ENCODE measurements at regions not wholly inside any gene's neighbourhood (a gene's known extent, or its start where the extent isn't known, plus 50 kb on each side); places are given as distances from the start of the nearest gene placed in this dataset.
"Not testable (repeated sequence)": the region's sequence is repeated elsewhere in the genome, so short reads cannot be mapped to it uniquely, and the experiment has no call there.

DNA sequence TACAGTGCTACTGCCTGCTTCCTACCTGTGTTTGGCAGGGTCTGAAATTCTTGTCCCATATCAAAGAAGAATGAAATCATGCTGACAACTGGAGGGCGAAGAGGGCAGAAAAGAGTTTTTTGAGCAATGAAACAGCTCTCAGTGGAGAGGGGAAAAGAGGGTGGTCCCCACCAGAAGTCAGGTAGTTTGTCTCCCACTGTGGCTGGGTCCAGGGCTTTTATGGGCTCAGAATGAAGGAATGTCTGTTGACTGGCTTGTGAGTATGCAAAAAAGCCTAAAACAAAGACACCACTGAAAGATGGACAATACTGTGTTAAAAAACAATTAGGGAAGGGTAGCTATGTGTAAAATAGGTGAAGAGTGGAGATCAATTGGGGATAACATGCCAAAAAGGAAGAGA is 115.0 kb downstream of the ADAM29 start:
- DNase-seq (ENCODE audit: low spot score): no peak

DNA sequence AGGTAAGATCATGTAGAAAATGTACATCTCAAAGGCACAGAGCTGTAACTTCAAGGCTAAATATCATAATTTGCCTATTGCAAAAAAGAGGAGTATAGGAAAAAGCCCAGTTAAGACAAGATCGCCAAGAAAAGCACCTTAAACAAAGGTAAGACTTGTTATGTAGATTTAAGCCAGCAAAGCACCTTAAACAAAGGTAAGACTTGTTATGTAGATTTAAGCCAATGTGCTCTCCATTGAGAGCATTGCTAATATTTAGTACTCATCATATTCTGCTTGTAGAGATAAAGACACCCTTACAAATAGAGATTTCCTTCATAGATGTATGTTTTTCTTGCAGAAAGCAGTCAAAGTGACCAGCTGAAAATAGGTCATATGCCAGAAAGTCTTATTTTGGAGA is 115.8 kb downstream of the ADAM29 start:
- DNase-seq (ENCODE audit: low spot score): no peak

DNA sequence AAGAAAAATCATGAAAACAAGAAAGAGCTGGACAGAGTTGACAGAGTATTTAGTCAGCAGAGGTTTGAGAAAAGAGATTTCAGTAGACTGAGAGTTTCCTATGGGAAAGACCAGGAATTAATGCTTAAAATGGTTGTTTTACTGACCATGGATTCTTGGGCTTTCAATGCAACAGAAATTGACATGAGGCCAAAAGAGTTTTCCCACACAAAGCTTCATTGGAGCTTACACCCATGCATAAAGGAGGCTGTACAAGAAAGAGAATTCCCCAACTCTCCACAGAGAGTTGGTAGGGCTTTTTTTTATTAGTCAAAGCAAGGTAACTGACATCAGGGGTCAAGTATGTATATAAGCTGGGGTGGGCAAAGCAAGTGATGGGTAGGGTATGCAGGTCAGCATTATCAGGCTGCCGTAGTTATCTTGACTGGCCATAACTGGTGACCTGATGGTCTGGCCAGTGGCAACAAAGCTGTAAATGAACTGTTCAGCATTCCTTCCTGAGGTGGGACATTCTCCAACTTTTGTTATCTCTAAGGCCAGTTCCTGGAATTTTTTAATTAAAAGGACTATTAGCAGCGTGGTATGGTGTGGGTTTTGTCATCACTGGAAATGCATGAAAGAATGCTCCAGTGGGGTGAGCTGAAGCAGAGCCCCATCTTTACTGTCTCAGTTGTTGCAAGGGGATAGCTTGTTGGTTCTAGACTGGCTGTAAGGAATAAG is 117.0 kb downstream of the ADAM29 start:
- no peak for DNase-seq (ENCODE audit: low spot score)

DNA sequence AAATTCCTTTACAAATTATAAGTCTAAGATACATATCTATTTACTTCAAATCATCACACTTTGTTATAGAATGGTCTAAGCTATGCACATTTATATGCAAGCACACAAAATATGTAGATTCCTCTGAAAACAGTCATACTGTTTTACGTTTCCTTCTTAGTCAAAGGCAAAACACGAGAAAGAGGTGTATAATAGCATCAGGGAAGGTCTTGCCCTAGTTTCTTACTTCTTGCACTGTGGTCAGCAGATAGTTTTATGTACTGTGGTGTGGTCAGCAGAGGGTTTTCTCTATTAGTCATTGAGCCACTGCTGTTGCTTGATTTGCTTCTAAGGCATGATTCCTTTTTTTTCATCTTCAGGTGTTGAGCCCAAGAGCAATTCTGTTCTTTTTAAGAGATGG is 117.7 kb downstream of the ADAM29 start:
- no peak for DNase-seq (ENCODE audit: low spot score)

DNA sequence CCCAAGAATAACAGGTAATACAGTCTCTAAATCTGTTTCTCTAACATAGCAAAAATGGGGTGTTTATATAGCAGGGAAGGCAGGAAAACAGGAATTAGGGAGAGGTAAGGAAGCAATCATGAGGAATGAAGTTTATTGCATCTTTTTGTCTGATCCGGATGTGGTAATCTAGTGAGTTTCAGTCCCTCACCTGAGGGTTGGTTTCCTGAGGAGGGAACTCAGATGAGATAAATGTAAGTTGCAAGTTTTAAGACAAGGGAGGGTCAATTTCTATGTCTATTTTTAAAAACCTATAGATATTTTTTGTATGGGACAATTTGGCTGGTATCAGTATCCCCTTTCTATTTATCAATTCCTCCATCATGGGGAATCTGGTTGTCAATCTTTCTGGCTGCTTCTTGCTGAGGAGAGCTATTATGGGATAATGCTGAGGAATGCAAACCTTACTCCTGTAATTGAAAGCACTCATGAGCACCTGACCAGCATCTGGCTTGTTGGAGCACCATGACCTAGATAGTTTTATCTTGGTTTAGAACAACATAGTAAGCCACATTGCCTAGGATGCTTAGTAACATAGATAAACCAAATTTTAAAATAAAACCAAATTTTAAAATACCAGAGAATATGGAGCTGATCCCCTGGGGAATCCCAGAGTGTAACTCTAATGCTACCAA is 130.1 kb downstream of the ADAM29 start:
- DNase-seq (ENCODE audit: low spot score): no peak

DNA sequence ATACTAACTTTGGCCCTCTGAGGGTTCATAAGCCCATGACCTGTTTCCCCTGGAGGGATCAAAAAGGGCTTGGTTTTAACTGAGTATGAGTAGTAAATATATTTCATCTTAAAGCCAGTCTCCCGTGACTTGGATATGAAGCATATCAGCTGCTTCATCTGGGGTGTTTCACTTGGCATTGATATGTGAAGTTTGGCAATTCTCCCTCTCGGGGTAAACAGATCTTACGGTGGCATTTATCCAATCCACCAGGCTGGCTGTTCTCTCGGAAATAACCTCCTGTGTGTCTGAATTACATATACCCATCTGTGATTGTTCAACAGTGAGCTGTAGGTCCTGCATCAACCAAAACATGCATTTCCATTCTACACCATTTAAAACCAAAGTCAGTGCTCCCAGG is 130.7 kb downstream of the ADAM29 start:
- peak; percentile 2 for DNase-seq (ENCODE audit: low spot score)

DNA sequence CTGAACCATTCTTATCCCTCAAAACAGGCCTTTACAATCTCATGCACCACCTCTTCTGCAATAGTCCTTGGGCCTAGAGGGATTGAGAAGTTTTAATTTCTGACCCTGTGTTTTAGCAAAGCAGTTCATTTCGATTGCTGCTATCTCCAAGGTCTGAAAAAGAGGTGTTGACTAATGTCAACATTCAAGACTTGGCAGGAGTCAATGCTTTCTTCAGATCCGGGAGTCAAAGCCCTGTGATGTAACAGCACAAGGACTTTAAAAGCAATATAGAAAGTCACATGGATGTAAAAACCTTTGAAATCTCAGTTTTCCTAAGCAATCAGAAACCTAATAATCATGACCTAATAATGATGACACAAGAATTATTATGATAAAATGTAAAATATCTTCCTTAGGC is 133.8 kb downstream of the ADAM29 start:
- no peak for DNase-seq (ENCODE audit: low spot score)

DNA sequence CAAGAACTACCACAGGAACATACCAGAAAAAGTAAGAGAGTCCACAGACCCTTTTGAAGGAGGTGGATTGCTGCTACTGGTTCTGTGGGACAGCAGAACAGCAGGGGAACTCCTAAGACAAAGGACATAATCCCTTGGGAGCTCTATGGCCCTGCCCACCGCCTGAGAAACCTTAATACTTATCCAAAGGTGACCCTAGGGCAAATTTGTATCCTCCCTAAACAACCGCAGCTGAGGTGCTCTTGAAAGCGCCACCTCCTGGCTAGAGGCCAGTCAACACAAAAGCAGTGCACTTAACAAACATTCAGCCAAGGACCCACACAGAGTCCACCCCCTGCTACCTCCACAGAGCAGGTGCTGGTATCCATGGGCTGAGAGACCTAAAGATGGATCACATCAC is 136.8 kb downstream of the ADAM29 start:
- no peak for DNase-seq (ENCODE audit: low spot score)

DNA sequence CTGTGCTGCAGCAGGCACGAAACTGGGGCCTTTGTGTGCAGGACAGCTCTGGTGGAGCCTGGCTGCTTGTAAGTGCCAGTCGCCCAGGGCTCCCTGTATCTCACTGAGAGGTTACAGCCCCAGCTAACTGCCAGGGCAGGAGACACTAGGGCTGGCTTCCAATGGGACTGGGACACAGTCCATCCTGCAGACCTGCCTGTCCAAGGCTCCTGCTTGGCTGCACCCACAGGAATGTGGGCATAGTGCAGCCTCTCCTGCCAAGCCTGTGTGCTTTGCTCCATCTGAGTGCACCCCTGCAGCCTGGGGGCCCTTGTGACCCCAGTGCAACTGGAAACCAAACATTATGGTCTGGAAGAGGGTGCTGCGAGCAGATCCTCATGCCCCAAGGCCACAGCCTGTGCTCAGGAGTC is 144.0 kb downstream of the ADAM29 start:
- no peak for DNase-seq (ENCODE audit: low spot score)

DNA sequence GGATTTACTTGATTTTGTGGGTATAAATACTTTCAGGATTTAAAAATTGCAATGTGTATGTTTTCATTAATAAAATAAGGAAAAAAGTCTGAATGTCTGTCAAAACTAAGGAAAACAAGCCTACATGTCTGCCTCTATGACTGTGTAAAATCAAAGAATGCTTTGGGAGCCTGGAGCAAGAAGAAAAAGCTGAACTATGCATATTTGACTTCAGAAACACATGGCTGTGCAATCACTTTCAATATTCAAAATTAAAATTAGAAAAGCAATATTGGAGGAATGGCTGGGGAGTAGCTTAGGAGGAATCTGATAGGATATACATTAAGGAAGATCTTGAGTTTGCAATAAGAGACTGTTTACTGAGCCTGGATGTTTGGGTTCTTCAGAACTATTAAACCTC is 147.1 kb downstream of the ADAM29 start:
- DNase-seq (ENCODE audit: low spot score): no peak

DNA sequence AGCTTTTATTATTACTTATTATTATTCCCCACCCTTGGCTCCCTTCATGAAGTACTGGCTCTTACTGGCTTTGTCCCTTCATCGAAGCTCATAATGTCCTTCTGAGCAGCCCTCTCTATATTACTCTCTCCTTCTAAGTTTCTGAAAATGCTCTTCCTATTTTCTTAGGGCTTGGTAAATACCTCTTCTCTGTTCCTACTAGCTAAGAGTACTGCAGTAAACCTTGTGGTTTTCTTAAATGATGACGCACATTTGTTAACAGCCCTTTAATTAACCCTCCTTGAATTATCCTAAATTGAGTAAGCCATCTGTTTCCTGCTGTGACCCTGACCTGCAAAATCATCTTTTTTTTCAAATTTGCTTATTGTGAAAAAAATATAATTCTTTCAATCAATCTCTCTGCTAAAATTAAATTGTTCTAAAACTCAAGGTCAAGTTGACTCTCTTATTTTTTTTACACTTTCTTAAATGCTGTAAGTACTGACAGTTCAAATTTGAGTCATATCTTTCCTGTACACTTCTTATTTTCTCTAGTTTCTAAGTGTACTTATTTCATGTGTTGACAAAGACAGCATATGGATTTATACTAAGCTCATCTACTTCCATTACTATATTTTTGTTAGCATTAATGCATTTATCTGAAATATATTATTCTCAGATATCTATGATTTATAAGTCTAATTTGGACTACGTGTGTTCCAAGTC is 148.9 kb downstream of the ADAM29 start:
- no peak for DNase-seq (ENCODE audit: low spot score)

DNA sequence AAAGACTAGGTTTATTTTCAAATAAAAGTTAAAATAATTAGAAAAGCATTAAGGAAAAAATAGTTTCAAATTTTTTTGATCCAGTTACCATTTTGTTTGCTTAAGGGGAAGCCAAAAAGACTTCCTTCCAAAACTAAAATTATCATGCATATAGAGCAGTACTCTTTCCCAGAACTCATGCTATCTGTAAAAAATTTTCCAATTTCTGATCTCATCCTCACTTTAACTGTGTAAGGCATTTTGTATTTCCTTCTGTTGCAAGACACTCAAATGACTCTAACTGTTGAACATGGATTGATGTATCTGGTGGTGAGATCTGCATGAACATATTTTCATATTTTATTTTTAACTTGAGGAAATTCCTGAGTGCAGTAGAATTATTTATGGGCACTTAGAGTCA is 150.1 kb downstream of the ADAM29 start:
- no peak for DNase-seq (ENCODE audit: low spot score)

DNA sequence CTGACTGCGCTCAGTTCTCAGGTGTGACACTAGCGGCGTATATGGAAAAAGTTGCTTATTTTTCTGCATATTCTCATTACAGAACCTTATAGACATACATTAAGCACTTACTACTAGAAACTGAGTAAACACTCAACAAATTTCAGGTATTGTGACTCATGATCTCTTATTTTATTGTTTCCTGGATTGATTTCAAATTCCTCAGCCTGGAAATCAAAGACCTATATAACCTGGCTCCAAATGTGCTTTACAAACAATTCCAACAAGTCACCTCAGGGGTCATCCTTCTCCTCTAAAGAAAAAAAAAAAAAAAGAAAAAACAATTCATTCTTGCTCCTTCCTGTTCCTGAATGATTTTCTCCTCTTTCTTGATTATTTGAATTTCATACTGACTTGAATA is 152.3 kb downstream of the ADAM29 start:
- DNase-seq (ENCODE audit: low spot score): no peak

DNA sequence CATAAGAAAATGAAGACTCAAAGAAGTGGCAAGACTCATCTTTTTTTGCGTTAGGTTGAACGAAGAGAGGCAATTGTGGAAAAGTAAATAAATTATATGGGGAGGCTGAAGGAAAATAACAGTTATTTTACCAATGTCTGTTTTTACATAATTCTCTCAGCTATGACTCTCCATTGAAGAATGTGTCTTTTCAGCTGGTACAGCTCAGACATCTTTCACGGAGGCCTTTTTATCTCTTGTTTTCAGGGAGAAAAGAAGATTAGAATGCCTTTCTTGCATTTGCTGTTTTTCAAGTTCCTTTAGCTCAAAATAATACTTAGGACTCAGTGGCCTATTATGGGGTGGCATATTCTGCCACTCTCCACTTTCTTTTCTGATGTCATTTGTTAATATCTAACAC is 153.0 kb downstream of the ADAM29 start:
- no peak for DNase-seq (ENCODE audit: low spot score)

DNA sequence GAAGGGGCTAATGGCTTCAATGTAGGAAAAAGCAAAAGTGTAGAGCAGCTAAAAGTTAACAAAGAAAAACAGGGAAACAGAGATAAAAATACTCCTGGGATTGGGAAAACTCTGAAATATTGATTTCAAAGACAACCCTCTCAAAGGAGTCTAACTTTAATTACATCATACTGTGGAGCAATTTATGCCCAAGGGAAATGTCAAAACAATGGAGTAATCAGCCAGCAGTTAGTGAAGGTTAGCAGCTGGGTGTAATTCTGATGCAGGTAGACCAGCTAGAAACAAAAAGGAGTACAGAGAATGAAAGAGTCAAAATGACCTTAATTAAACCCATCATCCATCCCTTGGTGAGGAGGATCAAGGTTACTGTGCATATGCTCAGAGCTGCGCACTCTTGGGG is 169.0 kb downstream of the ADAM29 start:
- DNase-seq (ENCODE audit: low spot score): no peak

DNA sequence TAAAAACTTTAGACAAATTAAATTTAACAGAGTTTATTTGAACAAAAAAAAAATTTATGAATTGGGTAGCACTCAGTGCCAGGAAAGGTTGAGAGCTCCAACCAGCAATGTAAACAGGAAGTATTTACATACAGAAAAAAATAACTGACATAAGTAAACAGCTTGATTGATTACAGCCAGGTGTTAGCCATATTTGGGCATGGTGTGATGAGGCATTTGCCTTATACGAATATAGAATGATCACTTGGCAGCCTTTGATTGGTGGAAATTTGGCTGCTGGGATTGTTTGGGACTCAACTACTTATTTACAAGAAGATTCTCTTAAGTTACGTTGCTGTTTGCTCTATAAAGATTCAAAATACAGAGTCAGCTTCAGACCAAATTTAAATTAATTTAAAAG is 172.0 kb downstream of the ADAM29 start:
- no peak for DNase-seq (ENCODE audit: low spot score)

DNA sequence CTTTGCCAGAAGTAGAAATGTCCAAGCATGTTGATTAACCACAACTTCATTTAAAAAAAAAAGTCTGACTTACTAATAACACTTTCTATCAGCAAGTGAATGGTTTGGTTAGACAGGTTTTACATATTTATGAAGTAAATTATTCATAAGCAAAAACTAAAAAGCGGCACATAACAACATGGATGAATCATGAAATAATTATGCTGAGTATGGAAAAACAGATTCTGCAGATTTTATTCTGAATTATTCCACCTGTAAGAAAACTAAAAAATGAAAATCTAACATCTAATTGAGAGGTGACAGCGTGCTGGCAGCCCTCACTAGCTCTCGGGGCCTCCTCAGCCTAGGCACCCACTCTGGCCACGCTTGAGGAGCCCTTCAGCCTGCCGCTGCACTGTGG is 173.5 kb downstream of the ADAM29 start:
- DNase-seq (ENCODE audit: low spot score): no peak

DNA sequence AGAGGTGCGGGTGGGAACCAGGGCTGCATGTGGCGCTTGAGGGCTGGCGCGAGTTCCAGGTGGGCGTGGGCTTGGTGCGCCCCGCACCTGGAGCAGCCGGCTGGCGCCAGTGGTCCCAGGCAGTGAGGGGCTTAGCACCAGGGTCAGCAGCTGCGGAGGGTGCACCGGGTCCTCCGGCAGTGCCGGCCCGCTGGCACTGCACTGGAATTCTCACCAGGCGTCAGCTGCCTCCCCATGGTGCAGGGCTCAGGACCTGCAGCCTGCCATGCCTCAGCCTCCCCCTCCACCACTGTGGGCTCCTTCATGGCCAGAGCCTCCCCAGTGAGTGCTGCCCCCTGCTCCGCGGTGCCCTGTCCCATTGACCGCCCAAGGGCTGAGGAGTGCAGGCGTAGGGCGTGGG is 174.0 kb downstream of the ADAM29 start:
- DNase-seq (ENCODE audit: low spot score): no peak

DNA sequence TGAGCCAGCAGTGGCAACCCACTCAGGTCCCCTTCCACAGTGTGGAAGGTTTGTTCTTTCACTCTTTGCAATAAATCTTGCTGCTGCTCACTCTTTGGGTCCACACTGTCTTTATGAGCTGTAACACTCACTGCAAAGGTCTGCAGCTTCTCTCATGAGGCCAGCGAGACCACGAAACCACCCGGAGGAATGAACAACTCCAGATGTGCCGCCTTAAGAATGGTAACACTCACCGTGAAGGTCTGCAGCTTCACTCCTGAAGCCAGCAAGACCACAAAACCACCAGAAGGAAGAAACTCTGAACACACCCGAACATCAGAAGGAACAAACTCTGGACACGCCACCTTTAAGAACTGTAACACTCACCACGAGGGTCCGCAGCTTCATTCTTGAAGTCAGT is 174.9 kb downstream of the ADAM29 start:
- not testable (repeated sequence) for DNase-seq (ENCODE audit: low spot score)

DNA sequence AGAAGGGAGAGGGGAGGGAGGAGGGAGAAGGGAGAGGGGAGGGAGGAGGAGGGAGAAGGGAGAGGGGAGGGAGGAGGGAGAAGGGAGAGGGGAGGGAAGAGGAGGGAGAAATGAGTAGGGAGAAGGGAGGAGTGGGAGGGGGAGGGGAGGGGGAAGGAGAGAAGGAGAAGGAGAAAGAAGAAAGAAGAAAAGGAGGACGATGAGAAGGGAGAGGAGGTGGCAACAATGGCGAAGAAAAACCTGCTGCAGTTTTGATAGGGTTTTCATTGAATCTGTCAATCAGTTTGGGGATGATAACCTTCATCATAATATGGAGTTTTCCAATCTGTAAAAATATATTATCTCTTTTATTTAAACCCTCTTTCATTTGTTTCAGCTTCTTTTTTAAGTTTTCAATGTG is 185.2 kb downstream of the ADAM29 start:
- no peak for DNase-seq (ENCODE audit: low spot score)

DNA sequence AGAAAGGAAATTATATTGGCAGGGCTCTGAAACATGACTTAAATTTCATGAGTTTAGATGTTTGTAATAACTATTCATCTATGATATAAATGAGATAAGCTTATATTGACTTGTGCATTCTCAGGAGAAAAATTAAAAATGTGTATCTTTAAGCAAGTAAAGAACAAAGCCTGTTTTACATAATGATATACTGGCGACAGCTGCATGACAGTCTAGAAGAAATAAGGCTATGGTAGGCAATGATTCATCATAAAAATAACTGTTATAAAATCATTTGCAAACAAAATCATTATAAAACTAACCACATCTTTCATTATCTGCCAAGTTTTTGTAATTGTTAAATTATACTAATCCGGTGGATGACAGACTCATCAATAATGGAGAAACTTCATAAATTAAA is 188.1 kb downstream of the ADAM29 start:
- DNase-seq (ENCODE audit: low spot score): no peak

DNA sequence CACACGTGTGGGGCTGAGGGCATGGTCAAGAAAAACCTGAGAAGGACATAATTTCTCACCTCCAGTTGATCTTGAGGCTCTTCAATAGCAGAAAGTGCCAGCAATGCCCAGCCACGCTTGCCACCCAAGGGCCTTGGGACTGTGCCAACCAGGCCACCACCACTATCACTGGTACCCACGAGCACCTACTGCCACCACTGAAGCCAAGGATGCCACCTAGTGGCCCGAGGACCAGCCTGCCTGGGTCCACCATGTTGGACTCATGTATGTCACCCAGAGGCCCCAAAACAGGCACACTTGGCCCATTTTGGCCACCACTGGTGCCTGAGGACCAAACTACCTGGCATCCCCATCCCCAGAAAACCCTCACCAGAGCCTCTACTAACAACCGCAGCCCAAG is 191.8 kb downstream of the ADAM29 start:
- no peak for DNase-seq (ENCODE audit: low spot score)

DNA sequence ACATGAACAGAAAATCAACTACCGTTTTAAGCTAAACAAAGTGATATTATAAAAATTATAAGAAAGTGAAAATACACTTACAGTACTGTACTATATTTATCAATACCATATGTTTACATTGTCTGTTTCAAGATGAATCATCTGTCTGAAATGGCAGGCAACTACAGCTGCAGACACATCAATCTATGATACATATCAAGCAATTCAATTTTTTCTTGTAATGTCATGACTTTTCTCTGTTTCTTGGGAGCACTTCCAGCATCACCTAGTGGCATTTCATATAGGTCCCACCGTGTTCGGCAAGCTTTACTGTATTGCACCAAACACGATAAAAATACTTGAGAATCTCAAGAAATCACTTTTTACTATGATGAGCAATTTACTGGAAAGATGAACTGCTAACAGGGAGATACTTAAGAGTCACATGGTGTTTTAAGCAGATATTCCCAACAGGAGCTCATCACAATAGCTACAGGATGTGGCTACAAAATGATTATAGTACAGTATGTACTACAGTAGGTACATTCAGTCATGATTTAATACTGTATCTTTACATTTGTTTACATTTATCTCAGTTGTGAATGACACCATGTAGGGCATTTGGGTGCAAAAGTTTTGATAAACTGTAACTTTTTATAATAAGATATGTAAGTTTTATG is 207.4 kb downstream of the ADAM29 start:
- no peak for DNase-seq (ENCODE audit: low spot score)
